Activated CD4-positive, alpha-beta T cell treated with anti-CD3 and anti-CD28 coated beads, Interleukin-2, amount 10 ng/mL, durations not matched to agents 7 days and 5 days (primary cell): ENCODE measurements at regions not wholly inside any gene's neighbourhood (a gene's known extent, or its start where the extent isn't known, plus 50 kb on each side); places are given as distances from the start of the nearest gene placed in this dataset.

Experiments used
- CTCF ChIA-PET: fragments of 350-600 bp; sonication (Branson Sonifier 250); formaldehyde crosslinking; loops from one replicate; lab custom pipeline; 2021; ENCODE audit warnings: antibody characterized with exemption; lab: Charles Lee
- POLR2A ChIA-PET: fragments of 350-600 bp; sonication (Branson Sonifier 250); formaldehyde crosslinking; loops from one replicate; lab custom pipeline; 2021; ENCODE audit warnings: antibody characterized with exemption; lab: Charles Lee
- DNase-seq: peaks from one replicate; pipeline ENCODE4 v3.0.0-alpha.2; 2020
- H3K27ac Mint-ChIP-seq: one replicate; pipeline ENCODE4 v1.8.0; 2021; ENCODE audit warnings: mild to moderate bottlenecking, moderate library complexity, mixed read lengths
- H3K27me3 Mint-ChIP-seq: one replicate; pipeline ENCODE4 v1.8.0; 2021; ENCODE audit warnings: mixed read lengths
- H3K36me3 Mint-ChIP-seq: one replicate; pipeline ENCODE4 v1.8.0; 2021; ENCODE audit warnings: low read depth, mixed read lengths
- H3K4me1 Mint-ChIP-seq: one replicate; pipeline ENCODE4 v1.8.0; 2021; ENCODE audit warnings: mixed read lengths
- H3K4me3 Mint-ChIP-seq: one replicate; pipeline ENCODE4 v1.8.0; 2021; ENCODE audit warnings: mild to moderate bottlenecking, moderate library complexity, mixed read lengths
- H3K9me3 Mint-ChIP-seq: one replicate; pipeline ENCODE4 v1.8.0; 2021; ENCODE audit warnings: mixed read lengths

DNA sequence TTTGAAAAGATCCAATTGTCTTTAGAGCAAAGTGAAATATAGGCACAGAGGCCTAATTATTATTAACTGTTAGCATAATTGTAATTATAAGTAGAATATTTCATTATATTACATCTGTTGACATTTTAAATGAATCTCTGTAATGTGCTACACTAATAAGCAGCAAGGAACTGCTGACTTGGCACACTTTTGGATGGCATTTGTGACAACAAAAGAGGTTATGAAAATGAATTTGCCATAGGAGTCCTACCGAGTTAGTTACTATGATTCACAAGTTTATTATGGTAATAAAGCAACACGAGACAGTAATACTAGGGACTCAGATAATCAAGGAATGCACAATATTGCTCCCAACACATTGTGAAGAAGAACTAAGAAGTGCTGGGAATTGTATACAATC lies 213.8 kb upstream of the PCDH9 start:
- peaks cover 5% of the 10 kb centered on the region for H3K9me3 Mint-ChIP-seq
- H3K4me3 Mint-ChIP-seq, result no peak overlapping the region
- POLR2A ChIA-PET, result no interaction called here
- no peaks in the 10 kb centered on the region for H3K27me3 Mint-ChIP-seq
- no peak overlapping the region for H3K27ac Mint-ChIP-seq
- no peaks in the 10 kb centered on the region for H3K36me3 Mint-ChIP-seq
- DNase-seq, result no peak
- CTCF ChIA-PET, result no interaction called here
- no peaks in the 10 kb centered on the region for H3K4me1 Mint-ChIP-seq

DNA sequence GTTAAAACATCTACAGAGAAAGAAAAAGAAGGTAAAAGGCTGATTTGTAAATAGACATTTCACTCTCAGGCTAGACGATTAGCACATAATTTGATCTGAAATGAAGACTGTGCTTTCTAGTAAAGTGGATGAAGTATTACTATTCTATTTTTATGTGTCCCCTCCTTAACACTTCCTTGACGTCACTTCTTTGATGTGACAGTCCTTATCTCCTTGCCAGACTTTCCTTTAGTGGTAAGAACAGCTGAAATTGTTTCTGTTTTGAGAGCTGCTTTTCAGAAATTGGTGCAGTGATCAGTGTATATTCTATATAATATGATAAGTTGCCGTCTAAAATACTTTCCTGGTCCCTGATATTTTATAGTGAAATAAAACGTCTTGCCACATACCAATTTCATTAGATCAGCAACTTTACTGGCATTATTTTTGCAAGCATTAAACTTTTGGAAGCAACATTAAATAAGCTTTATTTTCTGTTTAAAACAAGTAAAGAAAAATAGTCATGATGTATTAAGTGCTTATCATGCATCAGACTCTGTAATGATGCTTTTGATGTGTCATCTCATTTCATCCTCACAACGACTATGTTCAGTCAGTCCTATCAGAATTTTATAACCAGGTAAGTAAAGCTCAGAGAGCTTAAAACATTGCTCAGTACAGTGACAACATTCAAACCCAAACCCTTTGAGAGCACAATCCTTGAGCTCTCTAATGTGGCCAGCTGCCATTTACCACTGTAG lies 210.3 kb upstream of the PCDH9 start:
- Mint-ChIP-seq H3K27me3 (no peaks in the 10 kb centered on the region), H3K27ac (no peak overlapping the region)

DNA sequence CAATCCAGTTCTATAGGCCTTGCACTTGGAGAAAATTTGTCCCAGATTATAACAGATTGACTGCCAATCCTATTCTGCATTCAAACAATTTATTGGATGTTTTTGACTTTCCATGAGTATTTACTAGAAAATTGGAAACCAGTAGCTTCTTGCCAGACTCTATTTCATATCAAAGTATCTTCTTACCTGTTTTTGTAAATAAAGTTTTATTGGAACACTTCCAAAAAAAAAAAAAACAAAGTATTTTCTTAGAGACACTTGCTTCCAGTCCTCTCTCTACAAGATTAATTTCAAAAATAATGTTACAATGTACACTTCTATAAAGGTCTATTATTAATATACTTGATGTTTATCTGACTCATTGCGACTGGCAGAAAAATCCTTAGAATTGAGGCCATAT lies 209.2 kb upstream of the PCDH9 start:
- no peak for DNase-seq
- H3K27me3 Mint-ChIP-seq, result no peaks in the 10 kb centered on the region
- no peaks in the 10 kb centered on the region for H3K4me1 Mint-ChIP-seq
- H3K36me3 Mint-ChIP-seq, result no peaks in the 10 kb centered on the region
- H3K27ac Mint-ChIP-seq, result no peak overlapping the region
- peaks cover 5% of the 10 kb centered on the region for H3K9me3 Mint-ChIP-seq
- ChIA-PET CTCF (no interaction called here), POLR2A (no interaction called here)
- no peak overlapping the region for H3K4me3 Mint-ChIP-seq

More for the DNA sequence above, 210.3 kb upstream of the PCDH9 start:
- CTCF ChIA-PET, result no interaction called here
- peaks cover 5% of the 10 kb centered on the region for H3K9me3 Mint-ChIP-seq
- no peak overlapping the region for H3K4me3 Mint-ChIP-seq
- H3K4me1 Mint-ChIP-seq, result no peaks in the 10 kb centered on the region
- POLR2A ChIA-PET, result no interaction called here
- DNase-seq, result no peak
- no peaks in the 10 kb centered on the region for H3K36me3 Mint-ChIP-seq

DNA sequence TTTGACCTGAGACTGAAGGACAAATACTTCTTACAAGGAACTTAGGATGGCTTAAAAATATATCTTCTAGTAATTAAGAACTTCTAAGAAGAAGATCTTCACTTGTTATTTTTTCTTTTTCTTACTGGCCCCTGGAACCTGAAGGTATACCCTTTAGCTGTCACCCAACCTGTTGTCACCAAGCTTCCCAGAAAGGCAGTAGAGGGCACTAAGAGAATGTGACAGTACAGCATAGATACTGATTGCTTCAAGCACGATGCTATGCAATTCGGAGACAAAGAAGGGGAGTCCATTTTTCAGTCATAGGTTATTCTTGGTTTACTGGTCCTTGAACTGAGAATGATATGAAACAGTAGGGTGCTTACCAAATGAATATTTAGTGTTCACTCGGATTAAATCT lies 208.3 kb upstream of the PCDH9 start:
- ChIA-PET POLR2A (no interaction called here), CTCF (no interaction called here)
- DNase-seq, result no peak
- no peaks in the 10 kb centered on the region for H3K36me3 Mint-ChIP-seq
- no peak overlapping the region for H3K27ac Mint-ChIP-seq
- no peaks in the 10 kb centered on the region for H3K27me3 Mint-ChIP-seq
- H3K4me3 Mint-ChIP-seq, result no peak overlapping the region
- H3K9me3 Mint-ChIP-seq, result peaks cover 5% of the 10 kb centered on the region
- H3K4me1 Mint-ChIP-seq, result no peaks in the 10 kb centered on the region

DNA sequence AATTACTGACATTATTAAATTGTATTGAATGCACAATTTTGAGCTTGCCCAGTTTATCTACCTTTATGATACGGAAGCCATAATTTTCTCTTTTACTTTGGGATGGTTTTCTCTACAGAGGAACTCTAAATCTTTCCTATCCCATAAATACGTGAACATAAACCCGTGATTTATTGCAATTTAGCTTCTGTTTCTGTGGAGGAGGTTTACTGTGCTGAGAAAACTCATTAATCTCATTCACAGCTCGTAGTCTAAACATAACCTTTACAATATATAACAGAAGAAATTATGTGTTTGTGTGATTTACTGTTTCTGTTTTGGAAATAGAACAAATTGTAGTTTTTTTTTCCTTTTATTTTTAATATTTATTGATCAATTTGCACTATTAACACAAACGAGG lies 207.1 kb upstream of the PCDH9 start:
- Mint-ChIP-seq H3K9me3 (peaks cover under 1% of the 10 kb centered on the region), H3K27ac (no peak overlapping the region), H3K36me3 (no peaks in the 10 kb centered on the region), H3K27me3 (no peaks in the 10 kb centered on the region), H3K4me3 (no peak overlapping the region), H3K4me1 (no peaks in the 10 kb centered on the region)
- POLR2A ChIA-PET, result no interaction called here
- CTCF ChIA-PET, result no interaction called here
- no peak for DNase-seq

DNA sequence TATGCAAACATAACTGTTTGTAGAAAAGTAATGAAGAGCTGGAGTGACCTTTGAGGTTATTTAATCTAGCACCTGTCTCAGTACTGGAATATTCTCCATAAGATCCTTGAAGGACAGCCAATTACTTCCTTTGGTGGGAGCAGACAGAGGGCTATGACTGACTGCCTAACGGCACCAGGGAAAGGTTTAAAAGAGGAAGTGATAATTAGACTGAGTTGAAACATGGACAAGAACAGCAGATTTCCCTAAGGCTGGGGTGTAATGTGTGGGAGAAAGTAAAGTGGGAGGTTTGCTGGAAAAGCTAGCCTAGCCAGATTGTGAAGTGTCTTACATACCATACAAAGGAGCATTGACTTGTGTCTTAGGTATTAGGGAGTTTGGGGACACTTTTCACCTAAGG lies 191.3 kb upstream of the PCDH9 start:
- DNase-seq, result no peak
- Mint-ChIP-seq H3K27ac (no peak overlapping the region), H3K4me1 (no peaks in the 10 kb centered on the region), H3K4me3 (no peak overlapping the region), H3K9me3 (peaks cover 2% of the 10 kb centered on the region), H3K36me3 (no peaks in the 10 kb centered on the region), H3K27me3 (no peaks in the 10 kb centered on the region)
- ChIA-PET POLR2A (no interaction called here), CTCF (no interaction called here)

DNA sequence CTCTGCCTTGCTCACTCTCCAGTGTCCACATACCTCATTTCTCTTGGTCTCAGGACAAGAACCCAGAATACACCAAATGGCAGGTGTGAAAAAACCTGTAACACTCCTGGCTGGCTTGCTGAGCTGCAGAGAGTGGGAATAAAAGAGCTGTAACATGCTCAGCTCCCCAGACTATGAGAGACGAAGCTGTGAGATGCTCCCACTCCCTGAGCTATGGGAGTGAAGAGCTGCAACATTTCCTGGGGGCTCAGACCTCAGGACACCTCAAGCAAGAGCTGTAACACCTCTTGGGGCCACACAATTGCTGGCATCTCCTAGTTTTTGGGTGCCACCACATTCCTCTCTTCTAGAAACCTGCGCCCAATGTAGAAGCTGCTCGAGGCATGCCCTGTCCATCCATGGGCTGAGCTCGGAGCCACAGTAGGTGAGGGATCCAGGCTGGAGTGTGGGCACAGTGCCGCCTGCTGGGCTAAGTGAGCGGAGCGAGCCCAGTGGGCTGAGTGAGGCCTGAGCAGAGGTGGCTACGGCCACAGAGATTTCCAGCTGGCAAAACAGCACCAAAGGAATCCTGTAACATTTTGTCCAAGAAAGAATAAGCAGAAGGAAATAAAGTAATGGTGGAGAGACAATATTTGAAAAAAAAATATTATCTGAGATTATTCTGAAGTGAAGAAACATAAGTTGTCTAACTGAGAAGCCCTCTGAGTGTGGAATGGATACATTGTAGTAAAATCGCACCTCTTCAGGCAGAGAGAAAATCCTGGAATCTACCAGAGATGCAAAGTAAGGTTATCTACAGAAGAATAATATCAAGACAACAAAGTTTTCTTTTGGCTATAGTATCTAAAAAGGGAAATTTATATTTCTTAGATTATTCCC lies 186.2 kb upstream of the PCDH9 start:
- CTCF ChIA-PET, result no interaction called here

DNA sequence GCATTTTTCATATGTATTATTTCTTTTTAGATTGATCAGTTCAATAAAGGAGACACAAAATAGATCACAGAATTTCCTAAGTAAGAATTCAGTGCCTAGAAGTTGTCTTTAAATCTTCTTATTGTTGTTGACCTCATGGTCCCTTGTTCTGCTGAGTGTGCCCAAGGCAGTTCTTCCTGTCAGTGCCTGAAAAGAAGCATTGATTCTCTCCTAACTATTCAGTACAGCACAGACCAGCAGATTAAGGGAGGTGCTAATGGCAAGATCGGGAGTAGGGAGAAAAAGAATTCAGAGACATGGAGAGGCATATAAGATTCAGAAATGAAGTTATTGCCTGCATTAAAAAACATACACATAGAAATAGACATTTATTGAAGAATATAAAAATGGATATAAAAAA lies 180.5 kb upstream of the PCDH9 start:
- H3K4me1 Mint-ChIP-seq, result no peaks in the 10 kb centered on the region
- POLR2A ChIA-PET, result no interaction called here
- CTCF ChIA-PET, result no interaction called here

More for the DNA sequence above, 186.2 kb upstream of the PCDH9 start:
- DNase-seq, result no peak
- H3K4me3 Mint-ChIP-seq, result no peak overlapping the region
- no peaks in the 10 kb centered on the region for H3K9me3 Mint-ChIP-seq
- POLR2A ChIA-PET, result no interaction called here
- no peaks in the 10 kb centered on the region for H3K36me3 Mint-ChIP-seq
- H3K27me3 Mint-ChIP-seq, result no peaks in the 10 kb centered on the region
- H3K4me1 Mint-ChIP-seq, result no peaks in the 10 kb centered on the region
- H3K27ac Mint-ChIP-seq, result no peak overlapping the region

DNA sequence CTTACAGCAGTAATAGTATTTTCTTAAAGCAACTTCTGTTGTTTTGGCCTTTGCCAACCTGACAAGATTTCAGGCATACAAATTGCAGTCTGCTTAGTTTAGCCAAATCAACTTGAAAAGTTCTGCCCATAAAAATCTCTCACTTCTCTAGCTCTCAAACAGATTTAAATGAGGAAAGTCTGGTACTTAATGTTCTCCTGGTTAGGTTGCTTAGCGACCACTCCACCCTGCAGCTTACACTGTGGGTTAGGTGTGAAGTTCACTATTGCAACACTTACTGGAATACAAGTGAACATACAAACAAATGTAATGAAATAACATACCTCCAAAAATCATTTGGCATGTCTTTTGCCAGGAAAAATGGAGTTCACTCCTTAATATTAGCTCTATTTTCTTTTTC lies 178.7 kb upstream of the PCDH9 start:
- ChIA-PET POLR2A (no interaction called here), CTCF (no interaction called here)
- H3K4me3 Mint-ChIP-seq, result no peak overlapping the region
- H3K27me3 Mint-ChIP-seq, result no peaks in the 10 kb centered on the region
- no peaks in the 10 kb centered on the region for H3K9me3 Mint-ChIP-seq
- no peaks in the 10 kb centered on the region for H3K4me1 Mint-ChIP-seq
- no peak overlapping the region for H3K27ac Mint-ChIP-seq
- no peaks in the 10 kb centered on the region for H3K36me3 Mint-ChIP-seq
- DNase-seq, result no peak

More for the DNA sequence above, 180.5 kb upstream of the PCDH9 start:
- H3K9me3 Mint-ChIP-seq, result no peaks in the 10 kb centered on the region
- H3K36me3 Mint-ChIP-seq, result no peaks in the 10 kb centered on the region
- no peaks in the 10 kb centered on the region for H3K27me3 Mint-ChIP-seq
- DNase-seq, result no peak
- no peak overlapping the region for H3K27ac Mint-ChIP-seq
- H3K4me3 Mint-ChIP-seq, result no peak overlapping the region

DNA sequence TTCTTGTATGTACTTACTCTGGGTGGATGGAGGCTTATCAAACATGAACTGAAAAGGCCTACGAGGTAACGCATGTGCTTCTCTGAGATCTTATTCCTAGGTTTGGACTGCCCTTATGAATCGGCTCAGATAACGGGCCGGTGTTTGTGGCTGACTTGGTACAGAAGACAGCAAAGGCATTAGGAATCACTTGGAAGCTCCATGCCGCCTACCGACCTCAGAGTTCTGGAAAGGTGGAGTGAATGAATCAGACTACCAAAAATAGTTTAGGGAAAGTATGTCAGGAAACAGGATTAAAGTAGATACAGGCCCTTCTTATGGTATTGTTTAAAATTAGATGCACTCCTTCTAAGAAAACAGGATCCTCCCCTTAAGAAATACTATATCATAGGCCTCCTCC lies 172.4 kb upstream of the PCDH9 start:
- CTCF ChIA-PET, result no interaction called here
- Mint-ChIP-seq H3K27me3 (no peaks in the 10 kb centered on the region), H3K9me3 (peaks cover 6% of the 10 kb centered on the region), H3K27ac (no peak overlapping the region), H3K4me1 (no peaks in the 10 kb centered on the region), H3K4me3 (no peak overlapping the region), H3K36me3 (no peaks in the 10 kb centered on the region)
- DNase-seq, result no peak
- POLR2A ChIA-PET, result no interaction called here

DNA sequence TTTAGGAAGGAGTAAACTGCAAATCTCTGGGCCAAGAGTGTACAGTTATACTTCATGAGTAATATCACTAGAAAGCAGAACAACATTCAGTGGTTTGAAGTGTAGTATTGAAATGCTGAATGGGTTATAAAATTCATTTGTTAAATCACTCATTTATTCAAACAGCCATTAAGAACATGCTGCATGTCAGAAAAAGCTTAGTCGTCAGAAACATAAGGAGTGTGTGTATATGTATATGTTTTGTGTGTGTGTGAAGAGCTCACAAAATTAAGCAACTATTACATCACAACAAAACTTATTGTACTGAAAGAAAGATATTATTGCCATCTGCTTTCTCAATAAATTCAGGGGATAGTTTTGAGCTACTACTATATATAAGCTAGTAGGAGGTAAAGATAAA lies 165.4 kb upstream of the PCDH9 start:
- H3K36me3 Mint-ChIP-seq, result no peaks in the 10 kb centered on the region
- no peaks in the 10 kb centered on the region for H3K4me1 Mint-ChIP-seq
- no peak overlapping the region for H3K4me3 Mint-ChIP-seq
- no peaks in the 10 kb centered on the region for H3K27me3 Mint-ChIP-seq
- CTCF ChIA-PET, result no interaction called here
- POLR2A ChIA-PET, result no interaction called here
- H3K9me3 Mint-ChIP-seq, result peaks cover 6% of the 10 kb centered on the region
- DNase-seq, result no peak
- no peak overlapping the region for H3K27ac Mint-ChIP-seq

DNA sequence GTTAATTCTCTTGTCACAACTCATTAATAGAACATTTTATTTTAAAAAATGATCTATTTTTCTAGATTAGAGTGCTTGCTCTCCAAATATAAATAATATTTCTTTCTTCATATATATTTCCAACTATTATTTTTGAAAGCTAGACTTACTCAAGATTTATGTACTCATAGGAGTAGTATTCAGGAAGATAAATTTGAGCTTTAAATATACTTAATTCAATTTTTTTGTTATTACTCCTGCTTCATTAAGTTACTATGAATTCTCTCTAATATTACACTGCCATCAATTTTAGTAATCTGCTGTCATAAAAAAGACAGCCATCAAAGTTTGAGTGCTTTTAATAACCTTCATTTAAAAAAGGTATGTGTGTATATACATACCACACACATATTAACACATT lies 161.9 kb upstream of the PCDH9 start:
- Mint-ChIP-seq H3K9me3 (no peaks in the 10 kb centered on the region), H3K4me3 (no peak overlapping the region), H3K27ac (no peak overlapping the region), H3K36me3 (no peaks in the 10 kb centered on the region), H3K4me1 (no peaks in the 10 kb centered on the region), H3K27me3 (no peaks in the 10 kb centered on the region)
- ChIA-PET POLR2A (no interaction called here), CTCF (no interaction called here)
- DNase-seq, result no peak

DNA sequence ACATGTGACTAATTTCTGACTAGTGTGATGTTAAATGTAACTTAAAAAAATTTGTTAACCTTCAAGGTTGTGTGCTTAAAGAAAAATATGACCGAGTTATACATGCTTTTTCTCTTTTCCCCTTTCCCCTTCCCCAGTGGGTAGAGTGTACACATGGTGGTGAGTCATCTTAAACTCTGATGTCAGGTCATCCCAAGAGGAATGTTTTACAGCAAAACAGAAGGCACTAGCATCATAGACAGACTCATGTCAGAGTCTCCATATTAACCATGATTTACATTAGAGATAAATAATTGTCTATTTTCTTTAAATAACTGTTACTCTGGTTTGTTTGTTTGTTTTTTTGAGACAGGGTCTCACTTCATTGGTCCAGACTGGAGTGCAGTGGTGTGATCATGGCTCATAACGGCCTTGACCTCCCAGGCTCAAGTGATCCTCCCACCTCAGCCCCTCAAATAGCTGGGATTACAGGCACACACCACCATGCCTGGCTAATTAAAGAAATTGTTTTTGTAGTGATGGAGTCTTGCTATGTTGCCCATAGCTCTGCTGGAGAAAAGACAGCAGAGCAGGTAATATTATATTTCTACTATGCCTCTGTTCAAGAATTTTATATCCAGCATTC lies 160.4 kb upstream of the PCDH9 start:
- DNase-seq, result no peak
- Mint-ChIP-seq H3K4me1 (no peaks in the 10 kb centered on the region), H3K4me3 (no peak overlapping the region), H3K36me3 (no peaks in the 10 kb centered on the region), H3K27ac (no peak overlapping the region), H3K27me3 (no peaks in the 10 kb centered on the region), H3K9me3 (no peaks in the 10 kb centered on the region)
- ChIA-PET CTCF (no interaction called here), POLR2A (no interaction called here)
